ENCODE measurements at regions not wholly inside any gene's neighbourhood (a gene's known extent, or its start where the extent isn't known, plus 50 kb on each side); places are given as distances from the start of the nearest gene placed in this dataset.

GRCh38 chr5:107092695-107093094 is 578.0 kb downstream of the EFNA5 start:
- Histone ChIP-seq H3K18ac (ENCODE audit: low read depth, low read length) (no peak overlapping the region), H4K5ac (ENCODE audit: low read depth, low read length) (no peak overlapping the region), H2BK15ac (ENCODE audit: low read depth, low read length) (no peak overlapping the region), H3K36me3 (ENCODE audit: control insufficient read depth, insufficient read depth, low read length) (no peaks in the 10 kb centered on the region), H3K9me1 (ENCODE audit: insufficient read depth, low read length) (no peaks in the 10 kb centered on the region), H3K23ac (ENCODE audit: low read depth, low read length) (no peak overlapping the region), H2BK5ac (ENCODE audit: low read depth, low read length, poor library complexity, severe bottlenecking) (no peak overlapping the region), H2AFZ (replicated peaks; ENCODE audit: low read length, poor library complexity) (no peak overlapping the region), H3K4me1 (ENCODE audit: control insufficient read depth, insufficient read depth, low read length) (no peaks in the 10 kb centered on the region), H3K4me3 (ENCODE audit: insufficient read depth, low read depth, low read length) (no peak overlapping the region), H2BK120ac (ENCODE audit: low read depth, low read length) (no peak overlapping the region), H3K56ac (ENCODE audit: extremely low read depth, insufficient read depth, low read length) (no peak overlapping the region), H4K20me1 (ENCODE audit: insufficient read depth, low read length) (no peaks in the 10 kb centered on the region), H3K14ac (replicated peaks; ENCODE audit: low read depth, low read length) (no peak overlapping the region), H3K79me1 (ENCODE audit: low read depth in 1 of 2, low read length in 2 of 2) (no peaks in the 10 kb centered on the region), H3K4ac (ENCODE audit: low read depth, low read length) (no peak overlapping the region), H3K9ac (ENCODE audit: low read depth, low read length) (no peak overlapping the region), H3K27me3 (ENCODE audit: control insufficient read depth, insufficient read depth, low read length) (no peaks in the 10 kb centered on the region), H3K9me3 (ENCODE audit: control insufficient read depth, insufficient read depth, low read length) (peaks cover 4% of the 10 kb centered on the region; the same call in 1 of the 2 replicates), H3K27ac (ENCODE audit: insufficient read depth, low read length) (no peak overlapping the region), H2AK5ac (ENCODE audit: low read depth, low read length) (no peak overlapping the region), H3K4me2 (ENCODE audit: low read depth, low read length) (no peak overlapping the region), H4K8ac (ENCODE audit: low read depth in 2 of 2, low read length in 2 of 2) (no peak overlapping the region), H2AK9ac (replicated peaks; ENCODE audit: low read depth, low read length, poor library complexity) (no peak overlapping the region), H2BK20ac (ENCODE audit: low read depth, low read length) (no peak overlapping the region), H4K91ac (ENCODE audit: insufficient read depth, low read depth, low read length) (no peak overlapping the region)
- no peak for ATAC-seq (ENCODE audit: low read depth)
- CTCF ChIA-PET, result no interaction called here
- POLR2A ChIA-PET (ENCODE audit: unreplicated experiment), result no interaction called here
- no peak for DNase-seq
- BruUV-seq (replicated peaks), result no TSS peak
- TF ChIP-seq MAZ (IDR thresholded peaks at IDR 0.05; ENCODE audit: borderline replicate concordance, low read depth, low read length) (no peak), CEBPB (IDR thresholded peaks at IDR 0.05; ENCODE audit: low read depth, low read length) (no peak), SMC3 (IDR thresholded peaks at IDR 0.05; ENCODE audit: low read depth, low read length) (no peak), RAD21 (IDR thresholded peaks at IDR 0.05; ENCODE audit: low read length) (no peak), POLR2A (IDR thresholded peaks at IDR 0.05; ENCODE audit: low read depth, low read length) (no peak), BHLHE40 (IDR thresholded peaks at IDR 0.05; ENCODE audit: low read depth, low read length) (no peak), USF2 (IDR thresholded peaks at IDR 0.05; ENCODE audit: low read depth, low read length) (no peak), MXI1 (IDR thresholded peaks at IDR 0.05; ENCODE audit: borderline replicate concordance, low read depth, low read length) (no peak), MAFK (IDR thresholded peaks at IDR 0.05; ENCODE audit: low read depth, low read length) (no peak), NFE2L2 (IDR thresholded peaks at IDR 0.05; ENCODE audit: low read depth, low read length) (no peak), RFX5 (IDR thresholded peaks at IDR 0.05; ENCODE audit: low read depth, low read length) (no peak), ELK1 (IDR thresholded peaks at IDR 0.05; ENCODE audit: borderline replicate concordance, low read depth, low read length) (no peak), CTCF (conservative IDR thresholded peaks at IDR 0.05; ENCODE audit: low read depth, low read length) (no peak), FOS (IDR thresholded peaks at IDR 0.05; ENCODE audit: low read depth, low read length) (no peak)
- in situ Hi-C loops (cut with MboI; ENCODE audit: low sequenced_read_pairs) (no loop called here), dilution Hi-C loops (cut with HindIII; ENCODE audit: low sequenced_read_pairs, unreplicated experiment) (no loop called here), intact Hi-C loops (cut with micrococcal nuclease) (no loop called here)

All from IMR-90 (cell line).